Activated CD4-positive, alpha-beta memory T cell treated with anti-CD3 and anti-CD28 coated beads, Interleukin-2, amount 10 ng/mL, durations not matched to agents 7 days and 5 days (primary cell): ENCODE measurements at regions not wholly inside any gene's neighbourhood (a gene's known extent, or its start where the extent isn't known, plus 50 kb on each side); places are given as distances from the start of the nearest gene placed in this dataset.

Experiments
- CTCF ChIA-PET: fragments of 350-600 bp; sonication (Branson Sonifier 250); formaldehyde crosslinking; loops from one replicate; lab custom pipeline; 2021; ENCODE audit warnings: antibody characterized with exemption, inconsistent platforms; lab: Charles Lee
- POLR2A ChIA-PET: fragments of 350-600 bp; sonication (Branson Sonifier 250); formaldehyde crosslinking; loops from one replicate; lab custom pipeline; 2021; ENCODE audit warnings: antibody characterized with exemption; lab: Charles Lee
- DNase-seq: peaks from one replicate; pipeline ENCODE4 v3.0.0-alpha.2; 2020
- H3K27ac Mint-ChIP-seq: one replicate; pipeline ENCODE4 v1.8.0; 2021; ENCODE audit warnings: mild to moderate bottlenecking, mixed read lengths
- H3K27me3 Mint-ChIP-seq: one replicate; pipeline ENCODE4 v1.8.0; 2021; ENCODE audit warnings: mixed read lengths
- H3K36me3 Mint-ChIP-seq: one replicate; pipeline ENCODE4 v1.8.0; 2021; ENCODE audit warnings: low read depth, mixed read lengths
- H3K4me1 Mint-ChIP-seq: one replicate; pipeline ENCODE4 v1.8.0; 2021; ENCODE audit warnings: mixed read lengths
- H3K4me3 Mint-ChIP-seq: one replicate; pipeline ENCODE4 v1.8.0; 2021; ENCODE audit warnings: mild to moderate bottlenecking, mixed read lengths
- H3K9me3 Mint-ChIP-seq: one replicate; pipeline ENCODE4 v1.8.0; 2021; ENCODE audit warnings: mixed read lengths

DNA sequence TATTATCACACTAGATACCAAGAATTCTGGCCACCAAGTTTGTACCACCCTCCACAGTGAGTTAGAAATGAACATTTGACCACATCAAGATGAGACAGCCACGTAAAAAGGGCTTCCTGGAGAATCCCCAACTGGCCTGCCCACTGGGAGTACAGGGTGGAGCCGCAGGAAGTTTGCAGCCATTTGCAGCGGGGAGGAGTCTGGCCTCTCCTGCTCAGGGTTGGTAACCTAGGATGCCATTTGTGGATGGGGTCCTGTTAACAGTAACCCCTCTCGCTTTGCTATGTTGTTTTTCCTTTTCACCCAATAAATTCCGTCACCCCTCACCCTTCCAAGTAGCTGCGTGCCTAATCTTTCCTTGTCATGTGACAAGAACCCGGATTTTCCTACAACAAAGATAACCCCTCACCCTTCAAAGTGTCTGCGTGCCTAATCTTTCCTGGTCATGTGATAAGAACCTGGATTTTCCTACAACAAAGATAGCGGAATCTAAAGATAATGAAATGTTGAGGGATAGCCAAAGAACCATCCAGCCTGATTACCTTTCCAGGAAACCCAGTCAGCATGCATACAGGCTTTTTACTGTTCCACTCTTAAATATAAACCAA, 245.4 kb downstream of the NAF1 start:
- no peaks in the 10 kb centered on the region for H3K27me3 Mint-ChIP-seq
- H3K4me1 Mint-ChIP-seq = no peaks in the 10 kb centered on the region
- H3K4me3 Mint-ChIP-seq = no peak overlapping the region
- no peak overlapping the region for H3K27ac Mint-ChIP-seq
- H3K9me3 Mint-ChIP-seq = no peaks in the 10 kb centered on the region
- CTCF ChIA-PET = no interaction called here
- POLR2A ChIA-PET = no interaction called here
- DNase-seq = no peak
- H3K36me3 Mint-ChIP-seq = no peaks in the 10 kb centered on the region

- H3K4me3 Mint-ChIP-seq = no peak overlapping the region
- ChIA-PET CTCF (no interaction called here), POLR2A (no interaction called here)
- no peaks in the 10 kb centered on the region for H3K27me3 Mint-ChIP-seq
- no peaks in the 10 kb centered on the region for H3K36me3 Mint-ChIP-seq
- no peak overlapping the region for H3K27ac Mint-ChIP-seq
- no peak for DNase-seq
- no peaks in the 10 kb centered on the region for H3K4me1 Mint-ChIP-seq
- H3K9me3 Mint-ChIP-seq = no peaks in the 10 kb centered on the region
Measured at GRCh38 chr4:162920649-162921048, 246.0 kb downstream of the NAF1 start.

DNA sequence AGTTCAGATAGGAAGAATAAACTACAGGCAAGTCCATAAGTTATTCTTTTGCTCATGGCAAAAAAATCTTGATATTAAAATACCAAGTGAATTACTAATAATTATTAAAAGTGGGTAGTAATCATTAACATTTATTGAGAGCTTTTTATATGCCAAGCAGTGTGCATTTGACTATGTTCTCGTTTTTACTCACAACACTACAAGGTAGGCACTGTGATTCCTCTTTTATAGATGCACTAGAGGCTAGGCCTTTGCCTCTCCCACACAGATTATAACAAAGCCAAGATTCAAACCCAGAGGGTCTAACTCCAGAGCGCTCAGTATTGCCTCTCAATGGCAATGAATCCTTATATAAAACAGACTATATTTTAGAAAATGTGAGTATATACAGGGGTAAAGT, 254.2 kb downstream of the NAF1 start:
- DNase-seq = no peak
- no peaks in the 10 kb centered on the region for H3K4me1 Mint-ChIP-seq
- no peaks in the 10 kb centered on the region for H3K27me3 Mint-ChIP-seq
- no peaks in the 10 kb centered on the region for H3K9me3 Mint-ChIP-seq
- POLR2A ChIA-PET = no interaction called here
- no peaks in the 10 kb centered on the region for H3K36me3 Mint-ChIP-seq
- H3K27ac Mint-ChIP-seq = no peak overlapping the region
- CTCF ChIA-PET = no interaction called here
- H3K4me3 Mint-ChIP-seq = no peak overlapping the region

- no peak overlapping the region for H3K4me3 Mint-ChIP-seq
- H3K4me1 Mint-ChIP-seq = no peaks in the 10 kb centered on the region
- H3K27me3 Mint-ChIP-seq = no peaks in the 10 kb centered on the region
- no peaks in the 10 kb centered on the region for H3K9me3 Mint-ChIP-seq
- H3K27ac Mint-ChIP-seq = no peak overlapping the region
- no peaks in the 10 kb centered on the region for H3K36me3 Mint-ChIP-seq
- no peak for DNase-seq
- CTCF ChIA-PET = no interaction called here
- POLR2A ChIA-PET = no interaction called here
Measured at GRCh38 chr4:162911349-162911748, 255.3 kb downstream of the NAF1 start.

DNA sequence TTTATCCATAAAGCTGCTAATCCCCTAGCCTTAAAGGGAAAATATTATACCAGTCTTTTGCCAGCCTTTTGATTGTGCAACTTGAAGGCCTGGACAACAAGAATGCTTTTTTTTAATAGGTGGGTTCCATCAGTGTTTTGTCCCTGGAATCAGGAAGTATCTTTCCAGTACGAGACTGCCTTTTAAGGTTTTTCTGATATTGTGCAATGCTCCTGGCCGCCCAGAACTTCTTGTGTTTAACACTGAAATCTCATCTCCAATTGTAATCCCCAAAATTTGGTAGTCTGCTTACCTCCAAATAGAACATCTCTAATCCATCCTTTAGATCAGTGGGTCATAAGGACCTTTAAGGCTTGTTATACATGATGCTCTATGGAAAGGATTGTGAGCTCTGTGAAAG, 256.7 kb downstream of the NAF1 start:
- no peaks in the 10 kb centered on the region for H3K36me3 Mint-ChIP-seq
- H3K9me3 Mint-ChIP-seq = no peaks in the 10 kb centered on the region
- no peak overlapping the region for H3K4me3 Mint-ChIP-seq
- no peak overlapping the region for H3K27ac Mint-ChIP-seq
- no peak for DNase-seq
- H3K27me3 Mint-ChIP-seq = no peaks in the 10 kb centered on the region
- POLR2A ChIA-PET = no interaction called here
- no peaks in the 10 kb centered on the region for H3K4me1 Mint-ChIP-seq
- CTCF ChIA-PET = no interaction called here

GRCh38 chr4:162894387-162894786, 272.3 kb downstream of the NAF1 start:
- Mint-ChIP-seq H3K4me1 (peaks cover 8% of the 10 kb centered on the region), H3K9me3 (no peaks in the 10 kb centered on the region), H3K27me3 (peaks cover 6% of the 10 kb centered on the region), H3K27ac (no peak overlapping the region), H3K4me3 (no peak overlapping the region), H3K36me3 (no peaks in the 10 kb centered on the region)
- POLR2A ChIA-PET = no interaction called here
- CTCF ChIA-PET = interaction anchor here (0.7 kb wide), 1 partner anchor 62 kb away, joined by 4 read pairs; no protein-coding TSS in a partner anchor
- no peak for DNase-seq

GRCh38 chr4:162891788-162892707, 274.6 kb downstream of the NAF1 start:
- no peak overlapping the region for H3K4me3 Mint-ChIP-seq
- H3K27me3 Mint-ChIP-seq = peaks cover 6% of the 10 kb centered on the region
- peaks cover 8% of the 10 kb centered on the region for H3K4me1 Mint-ChIP-seq
- DNase-seq = no peak
- H3K36me3 Mint-ChIP-seq = no peaks in the 10 kb centered on the region
- no peak overlapping the region for H3K27ac Mint-ChIP-seq
- ChIA-PET CTCF (interaction anchor here (0.6 kb wide), 1 partner anchor 95 kb away, joined by 3 read pairs; no protein-coding TSS in a partner anchor), POLR2A (no interaction called here)
- no peaks in the 10 kb centered on the region for H3K9me3 Mint-ChIP-seq

DNA sequence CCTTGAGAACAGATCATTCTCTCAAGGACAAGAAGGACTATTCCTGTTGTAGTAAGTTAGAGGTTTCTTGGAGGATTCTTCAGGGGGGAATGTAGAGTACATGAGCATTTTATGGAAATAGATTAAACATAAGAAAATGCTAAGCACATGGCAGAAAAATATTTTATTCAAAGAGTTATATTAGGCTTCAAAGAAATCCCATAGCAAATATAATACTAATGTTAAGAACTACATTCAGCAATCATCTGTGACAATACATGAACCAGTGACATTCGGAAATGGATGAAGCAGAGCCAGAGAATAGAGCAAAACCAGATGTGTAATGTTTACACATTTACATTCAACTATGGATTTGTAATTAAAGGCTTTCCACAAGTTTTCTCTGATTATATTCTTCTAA, 288.6 kb downstream of the NAF1 start:
- H3K36me3 Mint-ChIP-seq = no peaks in the 10 kb centered on the region
- H3K9me3 Mint-ChIP-seq = no peaks in the 10 kb centered on the region
- POLR2A ChIA-PET = no interaction called here
- no peaks in the 10 kb centered on the region for H3K27me3 Mint-ChIP-seq
- H3K27ac Mint-ChIP-seq = no peak overlapping the region
- no peak overlapping the region for H3K4me3 Mint-ChIP-seq
- H3K4me1 Mint-ChIP-seq = no peaks in the 10 kb centered on the region
- no peak for DNase-seq
- CTCF ChIA-PET = no interaction called here

- H3K36me3 Mint-ChIP-seq = no peaks in the 10 kb centered on the region
- no peaks in the 10 kb centered on the region for H3K4me1 Mint-ChIP-seq
- H3K9me3 Mint-ChIP-seq = no peaks in the 10 kb centered on the region
- H3K4me3 Mint-ChIP-seq = no peak overlapping the region
- H3K27ac Mint-ChIP-seq = no peak overlapping the region
- no peak for DNase-seq
- H3K27me3 Mint-ChIP-seq = no peaks in the 10 kb centered on the region
- ChIA-PET CTCF (no interaction called here), POLR2A (no interaction called here)
Measured at GRCh38 chr4:162874748-162875147, 291.9 kb downstream of the NAF1 start.

- H3K9me3 Mint-ChIP-seq = no peaks in the 10 kb centered on the region
- CTCF ChIA-PET = no interaction called here
- no peak for DNase-seq
- H3K4me3 Mint-ChIP-seq = no peak overlapping the region
- H3K36me3 Mint-ChIP-seq = no peaks in the 10 kb centered on the region
- POLR2A ChIA-PET = no interaction called here
- H3K27ac Mint-ChIP-seq = no peak overlapping the region
- H3K27me3 Mint-ChIP-seq = no peaks in the 10 kb centered on the region
- no peaks in the 10 kb centered on the region for H3K4me1 Mint-ChIP-seq
Measured at GRCh38 chr4:162871990-162872389, 294.7 kb downstream of the NAF1 start.

DNA sequence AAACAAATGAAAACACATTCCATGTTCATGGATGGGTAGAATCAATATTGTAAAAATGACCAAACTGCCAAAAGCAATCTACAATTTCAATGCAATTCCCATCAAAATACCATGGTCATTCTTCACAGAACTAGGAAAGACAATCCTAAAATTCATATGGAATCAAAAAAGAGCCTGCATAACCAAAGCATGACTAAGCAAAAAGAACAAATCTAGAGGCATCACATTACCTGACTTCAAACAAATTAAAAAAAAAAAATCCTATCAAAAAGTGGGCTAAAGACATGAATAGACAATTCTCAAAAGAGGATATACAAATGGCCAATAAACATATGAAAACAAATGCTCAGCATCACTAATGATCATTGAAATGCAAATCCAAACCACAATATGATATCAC, 297.5 kb downstream of the NAF1 start:
- H3K27me3 Mint-ChIP-seq = no peaks in the 10 kb centered on the region
- no peak overlapping the region for H3K27ac Mint-ChIP-seq
- no peaks in the 10 kb centered on the region for H3K4me1 Mint-ChIP-seq
- ChIA-PET CTCF (no interaction called here), POLR2A (no interaction called here)
- no peaks in the 10 kb centered on the region for H3K36me3 Mint-ChIP-seq
- DNase-seq = no peak
- H3K4me3 Mint-ChIP-seq = no peak overlapping the region
- peaks cover 3% of the 10 kb centered on the region for H3K9me3 Mint-ChIP-seq

GRCh38 chr4:162866565-162866964, 300.1 kb downstream of the NAF1 start:
- no peaks in the 10 kb centered on the region for H3K36me3 Mint-ChIP-seq
- H3K27me3 Mint-ChIP-seq = no peaks in the 10 kb centered on the region
- POLR2A ChIA-PET = no interaction called here
- no peaks in the 10 kb centered on the region for H3K4me1 Mint-ChIP-seq
- DNase-seq = no peak
- H3K4me3 Mint-ChIP-seq = no peak overlapping the region
- CTCF ChIA-PET = no interaction called here
- peaks cover 3% of the 10 kb centered on the region for H3K9me3 Mint-ChIP-seq
- no peak overlapping the region for H3K27ac Mint-ChIP-seq

- DNase-seq = no peak
- POLR2A ChIA-PET = no interaction called here
- H3K27me3 Mint-ChIP-seq = no peaks in the 10 kb centered on the region
- no peaks in the 10 kb centered on the region for H3K36me3 Mint-ChIP-seq
- peaks cover 3% of the 10 kb centered on the region for H3K9me3 Mint-ChIP-seq
- no peak overlapping the region for H3K27ac Mint-ChIP-seq
- no peaks in the 10 kb centered on the region for H3K4me1 Mint-ChIP-seq
- no peak overlapping the region for H3K4me3 Mint-ChIP-seq
- CTCF ChIA-PET = no interaction called here
Measured at GRCh38 chr4:162865102-162865501, 301.6 kb downstream of the NAF1 start.

- H3K36me3 Mint-ChIP-seq = no peaks in the 10 kb centered on the region
- no peak overlapping the region for H3K27ac Mint-ChIP-seq
- CTCF ChIA-PET = no interaction called here
- POLR2A ChIA-PET = no interaction called here
- H3K27me3 Mint-ChIP-seq = no peaks in the 10 kb centered on the region
- H3K9me3 Mint-ChIP-seq = no peaks in the 10 kb centered on the region
- H3K4me3 Mint-ChIP-seq = no peak overlapping the region
- DNase-seq = no peak
- H3K4me1 Mint-ChIP-seq = no peaks in the 10 kb centered on the region
Measured at GRCh38 chr4:162853788-162854187, 312.9 kb downstream of the NAF1 start.
